Mucosa of descending colon (tissue), 3 donors: ENCODE measurements at regions not wholly inside any gene's neighbourhood (a gene's known extent, or its start where the extent isn't known, plus 50 kb on each side); places are given as distances from the start of the nearest gene placed in this dataset.

Experiments
- ATAC-seq: fragments of 200-7000 bp; cut with Tn5 transposase; one replicate; pipeline ENCODE4 v1.9.1; 2020; ENCODE audit warnings: mild to moderate bottlenecking, moderate library complexity
- DNase-seq, 3 donors: peaks; one replicate each; pipeline ENCODE4 v3.0.0-alpha.2; 2020
- H3K36me3 ChIP-seq: fragments of 200-600 bp; one replicate; pipeline ENCODE4 v1.8.0; 2021; ENCODE audit warnings: low read depth, mild to moderate bottlenecking
- H3K4me1 ChIP-seq: fragments of 200-600 bp; one replicate; pipeline ENCODE4 v1.8.0; 2021; ENCODE audit warnings: low read depth, mild to moderate bottlenecking
- H3K4me3 ChIP-seq: fragments of 200-600 bp; one replicate; pipeline ENCODE4 v1.8.0; 2021; ENCODE audit warnings: mild to moderate bottlenecking
- H3K9me3 ChIP-seq: fragments of 200-600 bp; one replicate; pipeline ENCODE4 v1.8.0; 2021; ENCODE audit warnings: mild to moderate bottlenecking
- CTCF ChIP-seq: fragments of 200-600 bp; IDR thresholded peaks from one replicate; pipeline ENCODE4 v1.8.0; 2022; ENCODE audit warnings: antibody characterized with exemption, mild to moderate bottlenecking
- intact Hi-C, 2 donors: fragments of 100-400 bp; cut with DNase I in 1 of 2; cut with micrococcal nuclease in 1 of 2; formaldehyde crosslinking; loops; one replicate each; pipeline versions ENCODE4 v1.11.0 to v1.11.1; 2022; cut with DNase I, micrococcal nuclease
- donor health status: DM: no; HTN: no; CAD: no; lungs with moderate emphysema.
- donor health status: DM: no; HTN: no; CAD: no.
- donor health status: DM: no; HTN: yes; CAD: no.

GRCh38 chr9:4933861-4934260, 51.2 kb upstream of the JAK2 start:
- ATAC-seq = no peak
- Histone ChIP-seq H3K4me3 (no peak overlapping the region), H3K36me3 (no peaks in the 10 kb centered on the region), H3K9me3 (no peaks in the 10 kb centered on the region), H3K4me1 (no peaks in the 10 kb centered on the region)
- no peak for DNase-seq
- intact Hi-C loops = no loop called here
- no peak for TF ChIP-seq CTCF

GRCh38 chr9:4935001-4935672, 49.9 kb upstream of the JAK2 start:
- no peak for DNase-seq
- H3K9me3 ChIP-seq = no peaks in the 10 kb centered on the region
- no peak for TF ChIP-seq CTCF
- H3K4me3 ChIP-seq = no peak overlapping the region
- no peaks in the 10 kb centered on the region for H3K36me3 ChIP-seq
- ATAC-seq = no peak
- intact Hi-C loops = no loop called here
- no peaks in the 10 kb centered on the region for H3K4me1 ChIP-seq
